ENCODE measurements at regions not wholly inside any gene's neighbourhood (a gene's known extent, or its start where the extent isn't known, plus 50 kb on each side); places are given as distances from the start of the nearest gene placed in this dataset.

DNA sequence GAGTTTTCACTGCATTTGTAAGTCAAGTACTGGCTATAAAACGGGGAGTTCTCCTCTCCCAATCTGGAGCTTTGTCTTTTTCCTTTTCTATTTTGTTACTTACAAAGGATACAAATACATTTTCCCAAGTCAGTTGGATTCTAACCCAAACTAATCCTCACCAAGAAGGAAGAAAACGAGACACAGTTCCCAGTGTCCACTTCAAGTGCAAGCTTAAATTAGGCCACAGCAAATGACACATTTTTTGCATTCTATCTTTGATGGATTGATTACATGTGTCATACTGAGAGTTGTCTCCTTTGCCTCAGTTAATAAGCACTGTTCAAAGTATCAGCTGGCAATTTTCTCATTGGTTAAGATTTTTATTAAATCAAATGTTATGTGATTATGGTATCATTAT lies 296.7 kb upstream of the ANO5 start:
- TF ChIP-seq, protein P1, sequence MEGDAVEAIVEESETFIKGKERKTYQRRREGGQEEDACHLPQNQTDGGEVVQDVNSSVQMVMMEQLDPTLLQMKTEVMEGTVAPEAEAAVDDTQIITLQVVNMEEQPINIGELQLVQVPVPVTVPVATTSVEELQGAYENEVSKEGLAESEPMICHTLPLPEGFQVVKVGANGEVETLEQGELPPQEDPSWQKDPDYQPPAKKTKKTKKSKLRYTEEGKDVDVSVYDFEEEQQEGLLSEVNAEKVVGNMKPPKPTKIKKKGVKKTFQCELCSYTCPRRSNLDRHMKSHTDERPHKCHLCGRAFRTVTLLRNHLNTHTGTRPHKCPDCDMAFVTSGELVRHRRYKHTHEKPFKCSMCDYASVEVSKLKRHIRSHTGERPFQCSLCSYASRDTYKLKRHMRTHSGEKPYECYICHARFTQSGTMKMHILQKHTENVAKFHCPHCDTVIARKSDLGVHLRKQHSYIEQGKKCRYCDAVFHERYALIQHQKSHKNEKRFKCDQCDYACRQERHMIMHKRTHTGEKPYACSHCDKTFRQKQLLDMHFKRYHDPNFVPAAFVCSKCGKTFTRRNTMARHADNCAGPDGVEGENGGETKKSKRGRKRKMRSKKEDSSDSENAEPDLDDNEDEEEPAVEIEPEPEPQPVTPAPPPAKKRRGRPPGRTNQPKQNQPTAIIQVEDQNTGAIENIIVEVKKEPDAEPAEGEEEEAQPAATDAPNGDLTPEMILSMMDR (IDR thresholded peaks at IDR 0.05), result no peak
- TF ChIP-seq POLR2A (IDR thresholded peaks at IDR 0.05) (no peak), EP300 (IDR thresholded peaks at IDR 0.05) (no peak)

Measured in sigmoid colon (tissue), 4 donors.